Bronchial epithelial cell (primary cell): ENCODE measurements at regions not wholly inside any gene's neighbourhood (a gene's known extent, or its start where the extent isn't known, plus 50 kb on each side); places are given as distances from the start of the nearest gene placed in this dataset.

Source experiments
- DNase-seq: peaks from one replicate; pipeline ENCODE4 v3.0.0-alpha.2; 2010; ENCODE audit warnings: low read depth
- FAIRE-seq: peaks from 2 replicates; lab custom pipeline; 2011; peaks lifted over from hg19 to GRCh38; lab: Jason Lieb, UNC
- H3K27me3 ChIP-seq: 2 replicates; pipeline ENCODE4 v1.5.1; 2011; ENCODE audit warnings: low read length; ENCODE audit not compliant: control insufficient read depth, insufficient read depth
- H3K36me3 ChIP-seq: 2 replicates; pipeline ENCODE4 v1.5.1; 2011; ENCODE audit warnings: low read length; ENCODE audit not compliant: control insufficient read depth, insufficient read depth
- H3K4me3 ChIP-seq: 2 replicates; pipeline ENCODE4 v1.5.1; 2011; ENCODE audit warnings: mild to moderate bottlenecking, low read depth, low read length, control low read depth
- CTCF ChIP-seq: IDR thresholded peaks from 2 replicates; pipeline ENCODE4 v1.5.1; 2011; ENCODE audit warnings: mild to moderate bottlenecking, moderate library complexity, low read length, control low read depth, inconsistent platforms; ENCODE audit not compliant: insufficient read depth, severe bottlenecking

- no peak for DNase-seq
- no peak for TF ChIP-seq CTCF
Observed at GRCh38 chr4:32551943-32552342, 1831.8 kb downstream of the PCDH7 start.

GRCh38 chr4:32560306-32560705 lies 1840.1 kb downstream of the PCDH7 start:
- Histone ChIP-seq H3K27me3 (no peaks in the 10 kb centered on the region), H3K36me3 (no peaks in the 10 kb centered on the region), H3K4me3 (no peak overlapping the region)
- no peak for DNase-seq
- FAIRE-seq, result peak; percentile 13
- no peak for TF ChIP-seq CTCF

More at GRCh38 chr4:32551943-32552342, 1831.8 kb downstream of the PCDH7 start:
- no peaks in the 10 kb centered on the region for H3K36me3 ChIP-seq
- H3K27me3 ChIP-seq, result no peaks in the 10 kb centered on the region
- FAIRE-seq, result no peak
- no peak overlapping the region for H3K4me3 ChIP-seq

GRCh38 chr4:32562010-32562409 lies 1841.8 kb downstream of the PCDH7 start:
- TF ChIP-seq CTCF, result no peak
- Histone ChIP-seq H3K4me3 (no peak overlapping the region), H3K36me3 (no peaks in the 10 kb centered on the region), H3K27me3 (no peaks in the 10 kb centered on the region)
- DNase-seq (no peak), FAIRE-seq (no peak)

- FAIRE-seq (no peak), DNase-seq (no peak)
- H3K4me3 ChIP-seq, result no peak overlapping the region
- no peaks in the 10 kb centered on the region for H3K27me3 ChIP-seq
- no peak for TF ChIP-seq CTCF
- no peaks in the 10 kb centered on the region for H3K36me3 ChIP-seq
Observed at GRCh38 chr4:32564626-32565025, 1844.5 kb downstream of the PCDH7 start.

DNA sequence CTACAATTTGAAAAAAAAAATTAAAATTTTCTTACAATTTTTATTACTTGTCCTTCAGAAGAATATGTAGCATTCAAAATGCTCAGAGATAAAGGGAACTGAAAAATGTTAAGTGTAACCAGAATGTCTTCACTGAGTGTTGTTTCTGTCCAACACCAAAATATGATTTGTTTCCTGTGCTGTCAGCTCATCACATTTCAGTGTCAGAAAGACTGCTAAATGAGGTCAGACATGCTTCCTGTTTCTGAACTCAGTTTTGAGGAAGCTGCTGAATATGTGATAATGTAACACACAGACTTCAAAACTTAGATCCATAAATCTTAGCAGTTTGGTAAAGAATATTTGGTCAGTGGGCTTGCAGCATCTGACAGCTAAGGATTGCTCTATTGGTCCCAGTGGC lies 1849.7 kb downstream of the PCDH7 start:
- Histone ChIP-seq H3K36me3 (no peaks in the 10 kb centered on the region), H3K4me3 (no peak overlapping the region), H3K27me3 (no peaks in the 10 kb centered on the region)
- TF ChIP-seq CTCF, result no peak
- DNase-seq (no peak), FAIRE-seq (no peak)

DNA sequence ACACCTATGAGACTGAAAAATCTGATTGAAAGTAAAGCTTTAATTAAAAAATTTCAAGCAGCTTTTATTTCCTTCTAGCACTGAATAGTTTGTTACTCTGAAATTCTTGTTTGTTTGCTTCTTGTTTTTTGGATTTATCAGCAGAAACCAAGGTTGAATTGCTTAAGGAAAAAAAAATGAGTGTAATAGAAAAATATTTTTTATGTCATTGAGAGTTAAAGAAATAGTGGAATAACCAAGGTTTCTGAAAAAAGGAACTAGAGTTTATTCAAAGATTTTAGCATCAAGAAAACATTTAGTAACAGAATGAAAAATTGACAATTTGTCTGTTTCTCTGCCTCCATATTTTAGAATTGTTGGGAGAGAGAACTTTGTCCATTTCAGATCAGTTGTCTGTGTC lies 1852.2 kb downstream of the PCDH7 start:
- DNase-seq (no peak), FAIRE-seq (no peak)
- H3K4me3 ChIP-seq, result no peak overlapping the region
- TF ChIP-seq CTCF, result no peak
- H3K36me3 ChIP-seq, result no peaks in the 10 kb centered on the region
- H3K27me3 ChIP-seq, result no peaks in the 10 kb centered on the region
